Neural cell (in vitro differentiated cells): ENCODE measurements at regions not wholly inside any gene's neighbourhood (a gene's known extent, or its start where the extent isn't known, plus 50 kb on each side); places are given as distances from the start of the nearest gene placed in this dataset.

Experiments used
- H2AFZ ChIP-seq: fragments of 200-600, 300-800 bp; sonication (generic), shearing (Covaris generic); 2 replicates; pipeline ENCODE4 v1.6.0; 2014; ENCODE audit warnings: low read depth, mild to moderate bottlenecking, antibody characterized with exemption, low read length, moderate library complexity
- H3F3A ChIP-seq: fragments of 200-600 bp; shearing (Covaris generic); 2 replicates; pipeline ENCODE4 v1.6.1; 2016; ENCODE audit warnings: mild to moderate bottlenecking, moderate library complexity, mixed read lengths, antibody characterized with exemption, low read length; ENCODE audit not compliant: insufficient read depth, poor library complexity, severe bottlenecking
- H3K27ac ChIP-seq: fragments of 200-600, 300-800 bp; sonication (generic), shearing (Covaris generic); 2 replicates; pipeline ENCODE4 v1.5.1; 2014; ENCODE audit warnings: mild to moderate bottlenecking, low read length, moderate library complexity
- H3K27me3 ChIP-seq: fragments of 300-800, 200-600 bp; sonication (generic), shearing (Covaris generic); 2 replicates; pipeline ENCODE4 v1.6.0; 2014; ENCODE audit warnings: mild to moderate bottlenecking, low read depth, low read length, moderate library complexity; ENCODE audit not compliant: insufficient read depth
- H3K36me3 ChIP-seq: fragments of 300-800, 200-600 bp; sonication (generic), shearing (Covaris generic); 2 replicates; pipeline ENCODE4 v1.5.1; 2014; ENCODE audit warnings: mild to moderate bottlenecking, antibody characterized with exemption, low read length, moderate library complexity; ENCODE audit not compliant: insufficient read depth
- H3K4me2 ChIP-seq: fragments of 300-800, 200-600 bp; sonication (generic), shearing (Covaris generic); 2 replicates; pipeline ENCODE4 v1.6.0; 2014; ENCODE audit warnings: mild to moderate bottlenecking, low read length
- H3K4me3 ChIP-seq: fragments of 300-800, 200-600 bp; sonication (generic), shearing (Covaris generic); 2 replicates; pipeline ENCODE4 v1.5.1; 2014; ENCODE audit warnings: mild to moderate bottlenecking, low read length, moderate library complexity
- H3K79me2 ChIP-seq: fragments of 200-600 bp; shearing (Covaris generic); replicated peaks from 2 replicates; pipeline ENCODE4 v1.6.0; 2014; ENCODE audit warnings: mild to moderate bottlenecking, low read length, moderate library complexity; ENCODE audit not compliant: insufficient read depth
- H3K9ac ChIP-seq: fragments of 300-800, 200-600 bp; sonication (generic), shearing (Covaris generic); 2 replicates; pipeline ENCODE4 v1.6.1; 2016; ENCODE audit warnings: mild to moderate bottlenecking, low read length, mixed read lengths
- H3K9me2 ChIP-seq: fragments of 200-600 bp; shearing (Covaris generic); 2 replicates; pipeline ENCODE4 v1.6.1; 2016; ENCODE audit warnings: mild to moderate bottlenecking, low read length, mixed read lengths; ENCODE audit not compliant: insufficient read depth
- H3K9me3 ChIP-seq: fragments of 200-600, 300-800 bp; sonication (generic), shearing (Covaris generic); 2 replicates; pipeline ENCODE4 v1.6.1; 2016; ENCODE audit warnings: mild to moderate bottlenecking, mixed run types, low read length, moderate library complexity, mixed read lengths
- H4K20me1 ChIP-seq: fragments of 200-600 bp; shearing (Covaris generic); 2 replicates; pipeline ENCODE4 v1.6.1; 2016; ENCODE audit warnings: mild to moderate bottlenecking, mixed run types; ENCODE audit not compliant: insufficient read depth
- EP300 ChIP-seq: fragments of 450-650 bp; conservative IDR thresholded peaks from 2 replicates; pipeline ENCODE4 v1.6.1; 2014; ENCODE audit warnings: antibody characterized with exemption, mild to moderate bottlenecking, moderate library complexity; ENCODE audit not compliant: poor library complexity, severe bottlenecking
- EZH2 ChIP-seq: fragments of 200-600, 300-800 bp; shearing (Covaris generic), sonication (generic); IDR thresholded peaks from 2 replicates; pipeline ENCODE4 v1.6.1; 2014; ENCODE audit warnings: antibody characterized with exemption, low read length, borderline replicate concordance, mild to moderate bottlenecking; ENCODE audit not compliant: insufficient read depth, poor library complexity, severe bottlenecking
- MXI1 ChIP-seq: fragments of 450-650 bp; conservative IDR thresholded peaks from 2 replicates; pipeline ENCODE4 v1.6.1; 2014; ENCODE audit warnings: antibody characterized with exemption, mild to moderate bottlenecking; ENCODE audit not compliant: poor library complexity, severe bottlenecking
- POLR2AphosphoS5 ChIP-seq: IDR thresholded peaks from 2 replicates; pipeline ENCODE4 v1.6.1; 2012
- RAD21 ChIP-seq: fragments of 450-650 bp; conservative IDR thresholded peaks from 2 replicates; pipeline ENCODE4 v1.6.1; 2014; ENCODE audit warnings: antibody characterized with exemption, mild to moderate bottlenecking, moderate library complexity
- SMC3 ChIP-seq: fragments of 450-650 bp; conservative IDR thresholded peaks from 2 replicates; pipeline ENCODE4 v1.6.1; 2014; ENCODE audit warnings: antibody characterized with exemption, mild to moderate bottlenecking, moderate library complexity; ENCODE audit not compliant: poor library complexity
- TAF1 ChIP-seq: IDR thresholded peaks from 2 replicates; pipeline ENCODE4 v1.6.1; 2012; ENCODE audit warnings: low read depth
- TF ChIP-seq, protein P1 (sequence below): IDR thresholded peaks from 2 replicates; pipeline ENCODE4 v1.6.1; 2012; ENCODE audit warnings: borderline replicate concordance
- TF ChIP-seq, protein P2 (sequence below): fragments of 450-650 bp; IDR thresholded peaks from 2 replicates; pipeline ENCODE4 v1.5.1; 2014; ENCODE audit warnings: antibody characterized with exemption, mild to moderate bottlenecking, moderate library complexity; ENCODE audit not compliant: poor library complexity, severe bottlenecking

DNA sequence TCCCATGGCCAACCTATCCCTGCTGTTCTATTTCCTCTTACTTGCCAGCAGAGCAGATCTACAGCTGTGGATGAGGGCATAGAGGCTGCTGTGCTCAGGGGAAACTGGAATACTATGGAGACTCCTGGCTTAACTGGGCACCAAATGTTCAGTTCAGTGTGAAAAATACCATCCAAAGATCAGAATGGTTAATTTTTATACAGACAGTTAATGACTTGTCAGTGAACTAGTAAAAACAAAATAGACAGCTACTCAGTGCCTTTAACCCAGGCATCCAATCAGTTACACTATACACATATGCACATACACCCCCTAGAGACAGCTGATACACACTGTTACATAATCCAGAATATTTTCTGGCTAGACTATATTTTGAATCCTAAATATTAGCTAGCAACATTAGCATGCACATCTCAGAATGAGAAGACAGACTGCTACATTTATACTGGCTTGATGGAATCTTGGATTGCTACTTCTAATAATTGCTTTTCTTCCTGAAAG, 59.1 kb upstream of the WIPF1 start:
- TF ChIP-seq EP300 (no peak), EZH2 (no peak), RAD21 (no peak), POLR2AphosphoS5 (no peak), TAF1 (no peak), MXI1 (no peak), SMC3 (no peak)
- TF ChIP-seq, protein P1, sequence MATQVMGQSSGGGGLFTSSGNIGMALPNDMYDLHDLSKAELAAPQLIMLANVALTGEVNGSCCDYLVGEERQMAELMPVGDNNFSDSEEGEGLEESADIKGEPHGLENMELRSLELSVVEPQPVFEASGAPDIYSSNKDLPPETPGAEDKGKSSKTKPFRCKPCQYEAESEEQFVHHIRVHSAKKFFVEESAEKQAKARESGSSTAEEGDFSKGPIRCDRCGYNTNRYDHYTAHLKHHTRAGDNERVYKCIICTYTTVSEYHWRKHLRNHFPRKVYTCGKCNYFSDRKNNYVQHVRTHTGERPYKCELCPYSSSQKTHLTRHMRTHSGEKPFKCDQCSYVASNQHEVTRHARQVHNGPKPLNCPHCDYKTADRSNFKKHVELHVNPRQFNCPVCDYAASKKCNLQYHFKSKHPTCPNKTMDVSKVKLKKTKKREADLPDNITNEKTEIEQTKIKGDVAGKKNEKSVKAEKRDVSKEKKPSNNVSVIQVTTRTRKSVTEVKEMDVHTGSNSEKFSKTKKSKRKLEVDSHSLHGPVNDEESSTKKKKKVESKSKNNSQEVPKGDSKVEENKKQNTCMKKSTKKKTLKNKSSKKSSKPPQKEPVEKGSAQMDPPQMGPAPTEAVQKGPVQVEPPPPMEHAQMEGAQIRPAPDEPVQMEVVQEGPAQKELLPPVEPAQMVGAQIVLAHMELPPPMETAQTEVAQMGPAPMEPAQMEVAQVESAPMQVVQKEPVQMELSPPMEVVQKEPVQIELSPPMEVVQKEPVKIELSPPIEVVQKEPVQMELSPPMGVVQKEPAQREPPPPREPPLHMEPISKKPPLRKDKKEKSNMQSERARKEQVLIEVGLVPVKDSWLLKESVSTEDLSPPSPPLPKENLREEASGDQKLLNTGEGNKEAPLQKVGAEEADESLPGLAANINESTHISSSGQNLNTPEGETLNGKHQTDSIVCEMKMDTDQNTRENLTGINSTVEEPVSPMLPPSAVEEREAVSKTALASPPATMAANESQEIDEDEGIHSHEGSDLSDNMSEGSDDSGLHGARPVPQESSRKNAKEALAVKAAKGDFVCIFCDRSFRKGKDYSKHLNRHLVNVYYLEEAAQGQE: no peak
- TF ChIP-seq, protein P2, sequence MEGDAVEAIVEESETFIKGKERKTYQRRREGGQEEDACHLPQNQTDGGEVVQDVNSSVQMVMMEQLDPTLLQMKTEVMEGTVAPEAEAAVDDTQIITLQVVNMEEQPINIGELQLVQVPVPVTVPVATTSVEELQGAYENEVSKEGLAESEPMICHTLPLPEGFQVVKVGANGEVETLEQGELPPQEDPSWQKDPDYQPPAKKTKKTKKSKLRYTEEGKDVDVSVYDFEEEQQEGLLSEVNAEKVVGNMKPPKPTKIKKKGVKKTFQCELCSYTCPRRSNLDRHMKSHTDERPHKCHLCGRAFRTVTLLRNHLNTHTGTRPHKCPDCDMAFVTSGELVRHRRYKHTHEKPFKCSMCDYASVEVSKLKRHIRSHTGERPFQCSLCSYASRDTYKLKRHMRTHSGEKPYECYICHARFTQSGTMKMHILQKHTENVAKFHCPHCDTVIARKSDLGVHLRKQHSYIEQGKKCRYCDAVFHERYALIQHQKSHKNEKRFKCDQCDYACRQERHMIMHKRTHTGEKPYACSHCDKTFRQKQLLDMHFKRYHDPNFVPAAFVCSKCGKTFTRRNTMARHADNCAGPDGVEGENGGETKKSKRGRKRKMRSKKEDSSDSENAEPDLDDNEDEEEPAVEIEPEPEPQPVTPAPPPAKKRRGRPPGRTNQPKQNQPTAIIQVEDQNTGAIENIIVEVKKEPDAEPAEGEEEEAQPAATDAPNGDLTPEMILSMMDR: no peak
- H3K4me2 ChIP-seq: no peak overlapping the region
- H3K9me2 ChIP-seq: no peaks in the 10 kb centered on the region
- no peaks in the 10 kb centered on the region for H3F3A ChIP-seq
- H4K20me1 ChIP-seq: no peaks in the 10 kb centered on the region
- no peak overlapping the region for H3K4me3 ChIP-seq
- H3K79me2 ChIP-seq: no peaks in the 10 kb centered on the region
- H3K27me3 ChIP-seq: no peaks in the 10 kb centered on the region
- H3K36me3 ChIP-seq: no peaks in the 10 kb centered on the region
- H3K9ac ChIP-seq: no peak overlapping the region
- no peaks in the 10 kb centered on the region for H3K9me3 ChIP-seq
- no peak overlapping the region for H2AFZ ChIP-seq
- H3K27ac ChIP-seq: no peak overlapping the region

DNA sequence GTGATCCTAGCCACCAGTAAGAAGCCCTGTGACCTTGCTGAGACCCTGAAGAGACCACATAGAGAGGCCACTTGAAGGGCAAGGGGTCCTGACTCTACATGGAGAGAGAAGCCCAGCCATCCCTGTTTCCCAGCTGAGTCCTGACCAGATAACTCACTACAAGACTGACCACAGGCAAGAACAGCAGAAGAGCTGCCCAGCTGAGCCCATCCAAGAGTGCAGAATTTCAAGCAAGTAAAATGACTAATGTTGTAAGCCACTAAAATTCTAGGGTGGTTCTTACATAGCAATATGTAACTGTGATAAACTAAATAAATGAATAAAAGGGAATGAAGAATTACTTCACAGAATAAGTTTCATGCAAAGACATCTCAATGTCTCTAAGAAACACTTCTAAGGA, 58.4 kb upstream of the WIPF1 start:
- Histone ChIP-seq H3K27ac (no peak overlapping the region), H3K9ac (no peak overlapping the region), H3K4me2 (no peak overlapping the region), H4K20me1 (no peaks in the 10 kb centered on the region), H3K4me3 (no peak overlapping the region), H3K9me2 (no peaks in the 10 kb centered on the region), H3K9me3 (no peaks in the 10 kb centered on the region), H3F3A (no peaks in the 10 kb centered on the region), H2AFZ (no peak overlapping the region), H3K27me3 (no peaks in the 10 kb centered on the region), H3K36me3 (no peaks in the 10 kb centered on the region), H3K79me2 (no peaks in the 10 kb centered on the region)
- TF ChIP-seq EZH2 (no peak), POLR2AphosphoS5 (no peak), MXI1 (no peak), SMC3 (no peak), EP300 (no peak), RAD21 (no peak), TAF1 (no peak)
- TF ChIP-seq, protein P2: no peak
- TF ChIP-seq, protein P1: no peak
